ENCODE measurements at regions not wholly inside any gene's neighbourhood (a gene's known extent, or its start where the extent isn't known, plus 50 kb on each side); places are given as distances from the start of the nearest gene placed in this dataset.

GRCh38 chr13:37493775-37494174, 104.8 kb downstream of the POSTN start:
- no peak for TF ChIP-seq EZH2phosphoT487 (IDR thresholded peaks at IDR 0.05; ENCODE audit: insufficient read depth, low read depth)
- TF ChIP-seq EZH2 (IDR thresholded peaks at IDR 0.05; ENCODE audit: insufficient read depth, poor library complexity, severe bottlenecking) = no peak
